DOHH2 (cell line): ENCODE measurements at regions not wholly inside any gene's neighbourhood (a gene's known extent, or its start where the extent isn't known, plus 50 kb on each side); places are given as distances from the start of the nearest gene placed in this dataset.

ENCODE experiments used
- EZH2phosphoT487 ChIP-seq: fragments of 200-600 bp; sonication (generic); IDR thresholded peaks from 2 replicates; pipeline ENCODE4 v1.6.1; 2017; ENCODE audit warnings: borderline replicate concordance, mild to moderate bottlenecking, antibody characterized with exemption, low read length, moderate library complexity, mixed read lengths
- TF ChIP-seq, protein P1 (sequence below): fragments of 200-600 bp; sonication (generic); IDR thresholded peaks from one replicate; pipeline ENCODE4 v1.5.1; 2014; ENCODE audit warnings: antibody characterized with exemption, mild to moderate bottlenecking, low read depth, low read length; ENCODE audit not compliant: poor library complexity, severe bottlenecking

DNA sequence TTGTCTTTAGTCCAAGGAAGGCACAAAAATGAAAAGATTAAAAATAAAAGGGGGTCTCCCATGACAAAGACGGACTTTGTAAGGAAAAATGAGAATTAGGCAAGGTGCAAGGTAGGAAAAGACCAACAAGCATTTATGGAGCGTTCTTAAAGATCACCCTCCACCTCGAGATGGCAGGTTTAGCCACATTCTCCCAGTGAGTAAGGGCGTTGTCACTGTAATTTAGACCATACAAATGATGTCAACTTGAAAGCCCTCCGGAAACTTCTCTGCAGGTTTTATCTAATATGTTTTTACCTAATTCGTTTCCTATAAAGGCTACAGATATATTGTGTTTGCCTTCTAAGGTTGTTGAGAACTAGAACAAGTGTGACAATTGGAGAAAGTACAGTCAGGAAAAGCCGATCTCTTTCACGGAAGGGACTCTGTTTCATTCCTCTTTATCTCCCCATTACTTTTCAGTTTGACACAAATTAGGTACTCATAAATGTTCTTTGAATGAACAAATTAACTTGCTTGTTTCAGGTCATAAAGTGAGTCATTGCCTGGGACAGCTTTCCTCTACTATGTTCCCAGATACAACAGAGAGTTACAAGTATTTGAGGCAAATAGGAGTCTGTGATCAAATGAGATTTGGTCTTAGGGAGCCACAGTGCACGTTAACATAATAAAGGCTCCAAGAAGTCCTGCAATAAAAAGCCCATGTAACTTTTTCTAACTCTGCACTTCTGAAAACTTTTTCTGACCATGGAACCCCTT lies 102.6 kb upstream of the HABP2 start:
- TF ChIP-seq, protein P1, sequence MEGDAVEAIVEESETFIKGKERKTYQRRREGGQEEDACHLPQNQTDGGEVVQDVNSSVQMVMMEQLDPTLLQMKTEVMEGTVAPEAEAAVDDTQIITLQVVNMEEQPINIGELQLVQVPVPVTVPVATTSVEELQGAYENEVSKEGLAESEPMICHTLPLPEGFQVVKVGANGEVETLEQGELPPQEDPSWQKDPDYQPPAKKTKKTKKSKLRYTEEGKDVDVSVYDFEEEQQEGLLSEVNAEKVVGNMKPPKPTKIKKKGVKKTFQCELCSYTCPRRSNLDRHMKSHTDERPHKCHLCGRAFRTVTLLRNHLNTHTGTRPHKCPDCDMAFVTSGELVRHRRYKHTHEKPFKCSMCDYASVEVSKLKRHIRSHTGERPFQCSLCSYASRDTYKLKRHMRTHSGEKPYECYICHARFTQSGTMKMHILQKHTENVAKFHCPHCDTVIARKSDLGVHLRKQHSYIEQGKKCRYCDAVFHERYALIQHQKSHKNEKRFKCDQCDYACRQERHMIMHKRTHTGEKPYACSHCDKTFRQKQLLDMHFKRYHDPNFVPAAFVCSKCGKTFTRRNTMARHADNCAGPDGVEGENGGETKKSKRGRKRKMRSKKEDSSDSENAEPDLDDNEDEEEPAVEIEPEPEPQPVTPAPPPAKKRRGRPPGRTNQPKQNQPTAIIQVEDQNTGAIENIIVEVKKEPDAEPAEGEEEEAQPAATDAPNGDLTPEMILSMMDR = no peak
- no peak for TF ChIP-seq EZH2phosphoT487
